ENCODE measurements at regions not wholly inside any gene's neighbourhood (a gene's known extent, or its start where the extent isn't known, plus 50 kb on each side); places are given as distances from the start of the nearest gene placed in this dataset.

GRCh38 chr1:106978477-106979322 lies 77.8 kb upstream of the PRMT6 start:
- no peak for TF ChIP-seq CTCF (IDR thresholded peaks at IDR 0.05)
- TF ChIP-seq POLR2A (IDR thresholded peaks at IDR 0.05): no peak

Measured in testis (tissue), 2 donors.